Activated naive CD4-positive, alpha-beta T cell treated with anti-CD3 and anti-CD28 coated beads, Interleukin-2, amount 10 ng/mL, durations not matched to agents 7 days and 5 days (primary cell): ENCODE measurements at regions not wholly inside any gene's neighbourhood (a gene's known extent, or its start where the extent isn't known, plus 50 kb on each side); places are given as distances from the start of the nearest gene placed in this dataset.
"Not testable (repeated sequence)": the region's sequence is repeated elsewhere in the genome, so short reads cannot be mapped to it uniquely, and the experiment has no call there.

Experiments
- CTCF ChIA-PET: fragments of 350-600 bp; sonication (Branson Sonifier 250); formaldehyde crosslinking; loops from one replicate; lab custom pipeline; 2021; ENCODE audit warnings: antibody characterized with exemption; lab: Charles Lee
- DNase-seq: peaks from one replicate; pipeline ENCODE4 v3.0.0-alpha.2; 2020
- H3K27ac Mint-ChIP-seq: one replicate; pipeline ENCODE4 v1.8.0; 2021; ENCODE audit warnings: mild to moderate bottlenecking, moderate library complexity, mixed read lengths
- H3K27me3 Mint-ChIP-seq: one replicate; pipeline ENCODE4 v1.8.0; 2021; ENCODE audit warnings: mild to moderate bottlenecking, mixed read lengths
- H3K36me3 Mint-ChIP-seq: one replicate; pipeline ENCODE4 v1.8.0; 2021; ENCODE audit warnings: mixed read lengths
- H3K4me1 Mint-ChIP-seq: one replicate; pipeline ENCODE4 v1.8.0; 2021; ENCODE audit warnings: mixed read lengths
- H3K4me3 Mint-ChIP-seq: one replicate; pipeline ENCODE4 v1.8.0; 2021; ENCODE audit warnings: mild to moderate bottlenecking, moderate library complexity, mixed read lengths
- H3K9me3 Mint-ChIP-seq: one replicate; pipeline ENCODE4 v1.8.0; 2021; ENCODE audit warnings: mixed read lengths

GRCh38 chr22:44576311-44577260, 78.6 kb upstream of the RTL6 start:
- CTCF ChIA-PET, result no interaction called here
- Mint-ChIP-seq H3K4me1 (no peaks in the 10 kb centered on the region), H3K4me3 (no peak overlapping the region), H3K27me3 (peaks cover 66% of the 10 kb centered on the region), H3K9me3 (no peaks in the 10 kb centered on the region), H3K36me3 (no peaks in the 10 kb centered on the region), H3K27ac (no peak overlapping the region)
- DNase-seq, result no peak

- no peak overlapping the region for H3K27ac Mint-ChIP-seq
- peaks cover 74% of the 10 kb centered on the region for H3K27me3 Mint-ChIP-seq
- CTCF ChIA-PET, result no interaction called here
- H3K36me3 Mint-ChIP-seq, result no peaks in the 10 kb centered on the region
- no peaks in the 10 kb centered on the region for H3K4me1 Mint-ChIP-seq
- no peak for DNase-seq
- no peaks in the 10 kb centered on the region for H3K9me3 Mint-ChIP-seq
- H3K4me3 Mint-ChIP-seq, result no peak overlapping the region
Observed at GRCh38 chr22:44575381-44576268, 77.6 kb upstream of the RTL6 start.

GRCh38 chr22:44574640-44575380, 76.8 kb upstream of the RTL6 start:
- Mint-ChIP-seq H3K4me3 (no peak overlapping the region), H3K27ac (no peak overlapping the region)

GRCh38 chr22:44574057-44574639, 76.1 kb upstream of the RTL6 start:
- CTCF ChIA-PET, result no interaction called here
- Mint-ChIP-seq H3K36me3 (no peaks in the 10 kb centered on the region), H3K4me3 (no peak overlapping the region), H3K27me3 (peaks cover 73% of the 10 kb centered on the region), H3K9me3 (no peaks in the 10 kb centered on the region), H3K27ac (no peak overlapping the region), H3K4me1 (no peaks in the 10 kb centered on the region)
- DNase-seq, result no peak

More at GRCh38 chr22:44574640-44575380, 76.8 kb upstream of the RTL6 start:
- no peaks in the 10 kb centered on the region for H3K9me3 Mint-ChIP-seq
- CTCF ChIA-PET, result no interaction called here
- no peak for DNase-seq
- H3K4me1 Mint-ChIP-seq, result no peaks in the 10 kb centered on the region
- no peaks in the 10 kb centered on the region for H3K36me3 Mint-ChIP-seq
- H3K27me3 Mint-ChIP-seq, result peaks cover 71% of the 10 kb centered on the region

- H3K27me3 Mint-ChIP-seq, result peaks cover 68% of the 10 kb centered on the region
- no peaks in the 10 kb centered on the region for H3K36me3 Mint-ChIP-seq
- CTCF ChIA-PET, result interaction anchor here (0.6 kb wide), 1 partner anchor 190 kb away, joined by 3 read pairs; no protein-coding TSS in a partner anchor
- no peak for DNase-seq
- H3K27ac Mint-ChIP-seq, result no peak overlapping the region
- no peaks in the 10 kb centered on the region for H3K9me3 Mint-ChIP-seq
- no peaks in the 10 kb centered on the region for H3K4me1 Mint-ChIP-seq
- no peak overlapping the region for H3K4me3 Mint-ChIP-seq
Observed at GRCh38 chr22:44573451-44573850, 75.4 kb upstream of the RTL6 start.

- H3K9me3 Mint-ChIP-seq, result no peaks in the 10 kb centered on the region
- CTCF ChIA-PET, result no interaction called here
- no peaks in the 10 kb centered on the region for H3K36me3 Mint-ChIP-seq
- DNase-seq, result no peak
- peaks cover 63% of the 10 kb centered on the region for H3K27me3 Mint-ChIP-seq
- no peak overlapping the region for H3K27ac Mint-ChIP-seq
- H3K4me3 Mint-ChIP-seq, result no peak overlapping the region
- H3K4me1 Mint-ChIP-seq, result no peaks in the 10 kb centered on the region
Observed at GRCh38 chr22:44572414-44573207, 74.6 kb upstream of the RTL6 start.

- no peak overlapping the region for H3K4me3 Mint-ChIP-seq
- H3K36me3 Mint-ChIP-seq, result no peaks in the 10 kb centered on the region
- no peaks in the 10 kb centered on the region for H3K9me3 Mint-ChIP-seq
- no peaks in the 10 kb centered on the region for H3K4me1 Mint-ChIP-seq
- no peak for DNase-seq
- no peak overlapping the region for H3K27ac Mint-ChIP-seq
- peaks cover 62% of the 10 kb centered on the region for H3K27me3 Mint-ChIP-seq
- CTCF ChIA-PET, result no interaction called here
Observed at GRCh38 chr22:44571566-44572413, 73.8 kb upstream of the RTL6 start.

- CTCF ChIA-PET, result no interaction called here
- no peaks in the 10 kb centered on the region for H3K9me3 Mint-ChIP-seq
- no peak overlapping the region for H3K4me3 Mint-ChIP-seq
- H3K36me3 Mint-ChIP-seq, result no peaks in the 10 kb centered on the region
- H3K27ac Mint-ChIP-seq, result no peak overlapping the region
- no peaks in the 10 kb centered on the region for H3K4me1 Mint-ChIP-seq
- DNase-seq, result no peak
- H3K27me3 Mint-ChIP-seq, result peaks cover 54% of the 10 kb centered on the region
Observed at GRCh38 chr22:44570476-44571445, 72.7 kb upstream of the RTL6 start.

GRCh38 chr22:44569561-44569991, 71.5 kb upstream of the RTL6 start:
- no peaks in the 10 kb centered on the region for H3K9me3 Mint-ChIP-seq
- no peaks in the 10 kb centered on the region for H3K4me1 Mint-ChIP-seq
- H3K4me3 Mint-ChIP-seq, result no peak overlapping the region
- peaks cover 47% of the 10 kb centered on the region for H3K27me3 Mint-ChIP-seq
- H3K36me3 Mint-ChIP-seq, result no peaks in the 10 kb centered on the region
- H3K27ac Mint-ChIP-seq, result no peak overlapping the region
- DNase-seq, result no peak
- CTCF ChIA-PET, result no interaction called here

GRCh38 chr22:44567846-44568493, 69.9 kb upstream of the RTL6 start:
- CTCF ChIA-PET, result interaction anchor here (0.7 to 2.7 kb wide), 13 partner anchors 9 to 575 kb away, joined by 3 to 9 read pairs (median 4); no protein-coding TSS in a partner anchor
- no peaks in the 10 kb centered on the region for H3K36me3 Mint-ChIP-seq

GRCh38 chr22:44567378-44567841, 69.4 kb upstream of the RTL6 start:
- CTCF ChIA-PET, result interaction anchor here (0.7 to 2.7 kb wide), 13 partner anchors 9 to 574 kb away, joined by 3 to 9 read pairs (median 4); no protein-coding TSS in a partner anchor

More at GRCh38 chr22:44567846-44568493, 69.9 kb upstream of the RTL6 start:
- H3K9me3 Mint-ChIP-seq, result no peaks in the 10 kb centered on the region
- H3K4me3 Mint-ChIP-seq, result no peak overlapping the region
- DNase-seq, result peak; percentile 68
- H3K27ac Mint-ChIP-seq, result no peak overlapping the region
- no peaks in the 10 kb centered on the region for H3K4me1 Mint-ChIP-seq
- H3K27me3 Mint-ChIP-seq, result peaks cover 43% of the 10 kb centered on the region

More at GRCh38 chr22:44567378-44567841, 69.4 kb upstream of the RTL6 start:
- not testable (repeated sequence) for H3K27ac Mint-ChIP-seq, H3K4me3 Mint-ChIP-seq, H3K4me1 Mint-ChIP-seq, DNase-seq, H3K9me3 Mint-ChIP-seq, H3K36me3 Mint-ChIP-seq
- H3K27me3 Mint-ChIP-seq, result peaks cover 41% of the 10 kb centered on the region
